Activated CD4-positive, CD25-positive, alpha-beta regulatory T cell treated with anti-CD3 and anti-CD28 coated beads, Interleukin-2, amount 50 U/mL, for 16 hours (primary cell): ENCODE measurements at regions not wholly inside any gene's neighbourhood (a gene's known extent, or its start where the extent isn't known, plus 50 kb on each side); places are given as distances from the start of the nearest gene placed in this dataset.
"Not testable (repeated sequence)": the region's sequence is repeated elsewhere in the genome, so short reads cannot be mapped to it uniquely, and the experiment has no call there.

Experiments
- DNase-seq: peaks from one replicate; pipeline ENCODE4 v3.0.0-alpha.2; 2020; ENCODE audit warnings: low read depth, low spot score

DNA sequence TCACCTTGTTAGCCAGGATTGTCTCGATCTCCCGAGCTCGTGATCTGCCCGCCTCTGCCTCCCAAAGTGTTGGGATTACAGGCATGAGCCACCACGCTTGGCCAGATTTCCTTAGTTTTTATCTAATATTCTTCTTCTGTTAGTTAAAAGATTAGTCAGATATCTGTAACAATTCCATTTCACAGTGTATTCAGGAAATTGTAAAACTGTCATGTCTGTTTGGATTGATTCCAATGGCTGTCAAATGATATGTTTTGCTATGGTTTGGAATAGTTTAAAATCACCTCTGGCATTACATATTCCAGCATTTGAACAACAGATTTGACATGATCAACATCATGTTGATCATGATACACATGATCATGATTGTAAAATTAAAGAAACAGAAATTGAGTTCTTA lies 193.6 kb upstream of the DAB2 start:
- DNase-seq: no peak

DNA sequence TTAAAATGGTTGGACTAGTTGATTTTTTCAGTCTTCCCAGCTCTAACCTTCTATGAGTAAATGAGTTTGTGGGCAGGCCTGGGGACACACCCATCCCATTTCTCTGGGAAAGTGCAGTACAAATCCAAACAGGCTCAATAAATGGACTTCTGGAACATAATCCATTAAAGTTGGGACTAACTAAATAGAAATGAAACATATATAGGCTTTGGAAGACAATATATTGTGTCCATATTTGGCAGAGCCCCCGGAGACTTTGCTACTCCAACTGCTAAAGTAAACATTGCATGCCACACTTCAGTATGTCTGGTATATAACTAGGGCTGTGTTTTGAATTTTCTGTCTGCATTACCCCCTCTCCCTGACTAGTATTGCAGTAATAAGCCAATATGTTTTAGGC lies 191.4 kb upstream of the DAB2 start:
- DNase-seq: no peak

DNA sequence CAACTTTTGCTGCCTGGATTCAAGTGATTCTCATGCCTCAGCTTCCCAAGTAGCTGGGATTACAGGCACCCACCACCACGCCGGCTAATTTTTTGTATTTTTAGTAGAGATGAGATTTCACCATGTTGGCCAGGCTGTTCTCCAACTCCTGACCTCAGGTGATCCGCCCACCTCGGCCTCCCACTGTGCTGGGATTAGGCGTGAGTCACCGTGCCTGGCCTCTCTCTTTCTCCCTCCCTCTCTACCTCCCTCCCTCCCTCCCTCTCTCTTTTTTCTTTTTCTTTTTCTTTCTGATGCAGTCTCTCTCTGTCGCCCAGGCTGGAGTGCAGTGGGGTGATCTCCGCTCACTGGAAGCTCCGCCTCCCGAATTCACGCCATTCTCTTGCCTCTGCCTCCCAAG lies 186.3 kb upstream of the DAB2 start:
- DNase-seq: not testable (repeated sequence)

DNA sequence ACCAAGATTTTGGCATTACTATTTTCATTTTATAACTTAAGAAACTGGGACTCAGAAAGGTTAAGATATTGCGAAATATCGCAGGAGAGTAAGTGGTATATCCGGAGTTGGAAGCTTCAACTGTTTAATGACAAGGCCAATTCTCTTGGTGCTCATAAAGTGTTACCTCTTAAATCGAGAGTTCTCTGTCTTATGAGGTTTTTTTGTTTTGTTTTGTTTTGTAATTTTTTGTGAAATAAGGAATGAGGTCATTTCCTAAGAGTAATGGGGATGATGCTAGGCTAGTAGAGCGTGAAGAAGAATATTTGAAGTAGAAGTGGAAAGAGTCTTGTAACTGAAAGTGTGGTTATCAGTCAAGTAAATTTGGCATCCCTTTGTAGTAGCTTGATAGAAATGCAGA lies 183.2 kb upstream of the DAB2 start:
- DNase-seq: no peak

DNA sequence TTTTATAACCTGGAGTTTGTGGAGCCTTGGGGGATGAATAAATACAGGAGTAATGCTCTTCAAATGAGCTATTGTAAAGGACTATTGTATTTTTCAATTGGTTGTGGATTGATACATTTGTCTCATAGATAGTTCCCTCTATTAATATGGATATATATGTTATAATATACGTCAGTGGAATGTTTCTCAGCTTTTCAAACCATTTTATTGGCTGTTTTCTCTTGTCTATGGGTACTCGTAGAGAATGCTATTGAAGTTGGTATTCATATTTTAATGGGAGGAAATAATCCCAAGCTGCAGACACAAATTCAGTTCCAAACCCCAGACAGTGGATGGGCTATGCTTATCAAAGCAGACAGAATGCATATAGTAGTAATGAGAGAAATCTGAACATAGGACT lies 181.8 kb upstream of the DAB2 start:
- DNase-seq: no peak

DNA sequence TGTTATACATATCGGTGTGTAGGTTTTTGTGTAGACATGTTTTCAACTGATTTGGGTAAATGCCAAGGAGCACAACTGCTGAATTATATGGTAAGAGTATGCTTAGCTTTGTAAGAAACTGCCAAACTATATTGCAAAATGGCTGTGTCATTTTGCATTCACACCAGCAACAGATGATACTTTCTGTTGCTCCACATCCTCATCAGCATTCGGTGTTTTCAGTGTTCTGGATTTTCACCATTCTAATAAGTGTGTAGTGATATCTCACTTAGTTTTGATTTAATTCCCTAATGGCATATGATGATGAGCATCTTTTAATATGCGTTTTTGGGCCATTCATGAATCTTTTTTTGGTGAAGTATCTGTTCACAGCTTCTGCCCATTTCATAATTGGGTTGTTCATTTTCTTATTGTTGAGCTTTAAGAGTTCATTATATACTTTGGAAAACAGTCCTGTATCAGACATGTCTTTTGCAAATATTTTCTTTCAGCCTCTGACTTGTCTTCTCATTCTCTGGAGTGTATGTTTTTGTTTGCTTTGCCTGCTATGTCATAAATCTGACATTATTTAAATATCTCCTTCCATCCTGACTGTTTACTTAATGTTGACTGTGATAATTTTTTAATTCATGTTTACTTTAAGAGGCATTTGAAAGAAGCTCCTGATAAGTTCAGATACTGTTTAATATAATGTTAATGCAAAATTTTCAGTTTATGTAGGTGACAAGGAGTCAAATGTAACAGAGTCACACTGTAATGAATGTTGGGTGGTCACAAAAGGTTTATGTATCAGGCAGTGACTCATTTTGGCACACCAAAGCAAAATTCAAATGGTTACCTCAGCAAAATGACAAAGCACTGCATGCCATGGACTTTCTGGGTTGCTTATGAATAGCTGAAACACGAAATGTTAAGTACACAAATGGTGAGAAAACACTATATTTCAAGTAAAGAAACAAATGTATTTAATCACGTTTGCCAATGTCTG lies 181.1 kb upstream of the DAB2 start:
- no peak for DNase-seq

DNA sequence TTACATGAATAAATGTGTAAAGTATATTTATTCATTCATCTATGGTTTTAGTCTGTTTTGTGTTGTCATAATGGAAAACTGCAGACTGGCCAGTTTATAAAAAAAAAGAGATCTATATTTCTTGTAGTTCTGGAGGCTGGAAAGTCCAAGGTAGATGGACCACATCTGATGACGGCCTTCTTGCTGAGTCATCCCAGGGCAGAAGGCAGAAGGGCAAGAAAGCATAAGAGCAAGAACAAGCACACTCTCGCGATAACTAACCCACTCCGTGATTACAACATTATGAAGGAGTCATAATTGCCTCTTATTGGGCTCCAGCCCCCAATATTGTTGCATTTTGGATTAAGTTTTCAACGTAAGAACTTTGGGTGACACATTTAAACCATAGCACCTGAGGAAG lies 180.4 kb upstream of the DAB2 start:
- DNase-seq: no peak

DNA sequence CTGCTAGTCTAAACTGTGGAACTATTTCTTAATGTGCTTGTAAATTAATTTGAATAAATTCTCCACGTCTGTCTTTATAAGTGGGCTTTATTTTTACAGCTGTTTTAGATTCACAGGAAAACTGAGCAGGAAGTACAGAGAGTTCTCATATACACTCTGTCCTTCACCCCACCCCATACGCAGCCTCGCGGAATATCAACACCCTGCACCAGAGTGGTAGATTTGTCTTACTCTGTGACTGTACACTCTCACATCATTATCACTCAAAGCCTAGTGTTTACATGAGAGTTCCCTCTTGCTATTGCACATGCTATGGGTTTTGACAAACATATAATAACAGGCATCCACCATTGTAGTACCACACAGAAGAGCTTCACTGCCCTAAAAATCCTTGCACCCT lies 179.7 kb upstream of the DAB2 start:
- no peak for DNase-seq

DNA sequence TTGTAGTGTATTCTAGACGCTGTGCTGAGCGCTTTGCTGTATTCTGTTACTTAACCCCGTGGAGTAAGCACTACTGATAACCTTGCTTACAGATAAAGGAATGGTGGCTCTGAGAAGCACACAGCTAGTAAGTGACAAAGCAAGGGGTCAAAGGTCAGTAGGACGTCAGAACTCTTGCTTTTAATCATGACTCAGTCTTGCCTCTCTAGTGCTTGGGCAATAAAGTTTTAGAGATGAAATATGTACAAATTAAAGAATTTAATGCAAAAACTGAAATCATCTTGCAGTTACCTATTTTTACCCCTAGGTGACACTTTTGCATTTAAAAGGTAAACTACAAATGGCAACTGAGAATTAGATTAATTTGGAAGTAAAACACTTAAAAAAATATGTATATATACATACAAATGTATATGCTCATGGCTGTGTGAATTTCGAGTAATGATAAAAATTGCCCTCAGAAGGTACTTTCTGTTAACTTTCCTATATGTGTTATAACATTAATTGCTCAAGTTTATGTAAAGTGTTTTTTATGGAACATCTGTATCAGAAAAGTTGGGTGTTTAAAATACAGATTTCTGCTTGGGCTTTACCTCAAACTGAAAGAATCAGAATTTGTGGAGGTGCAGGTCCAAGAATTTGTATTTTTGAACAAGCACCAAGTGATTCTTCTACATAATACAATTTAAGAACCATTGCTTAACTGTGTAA lies 175.1 kb upstream of the DAB2 start:
- DNase-seq: no peak

DNA sequence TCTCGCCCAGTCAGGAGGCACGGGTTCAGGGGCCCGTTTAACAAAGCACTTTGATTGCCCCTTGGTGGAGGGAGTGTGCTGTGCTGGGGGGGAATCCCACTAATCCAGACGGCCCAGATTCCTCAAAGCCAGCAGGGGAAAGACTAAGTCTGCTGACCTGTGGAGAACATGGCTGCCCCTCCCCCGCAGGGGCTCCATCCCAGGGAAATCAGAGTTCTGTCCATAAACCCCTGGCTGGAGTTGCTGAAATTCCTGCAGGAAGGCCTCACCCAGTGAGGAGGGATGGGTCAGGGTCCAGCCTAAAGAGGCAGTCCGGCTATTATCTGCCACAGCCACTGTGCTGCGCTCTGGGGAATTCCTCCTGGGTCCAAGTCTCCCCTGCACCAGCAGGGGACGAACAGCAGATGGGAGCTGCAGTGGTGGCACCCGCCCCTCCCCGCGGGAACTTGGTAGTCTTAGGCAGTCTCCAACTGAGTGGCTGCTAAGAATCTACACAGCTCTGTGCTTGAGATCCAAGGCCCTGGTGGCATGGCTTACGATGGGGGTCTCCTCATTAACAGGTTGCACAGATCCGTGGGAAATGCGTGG lies 174.0 kb upstream of the DAB2 start:
- no peak for DNase-seq

DNA sequence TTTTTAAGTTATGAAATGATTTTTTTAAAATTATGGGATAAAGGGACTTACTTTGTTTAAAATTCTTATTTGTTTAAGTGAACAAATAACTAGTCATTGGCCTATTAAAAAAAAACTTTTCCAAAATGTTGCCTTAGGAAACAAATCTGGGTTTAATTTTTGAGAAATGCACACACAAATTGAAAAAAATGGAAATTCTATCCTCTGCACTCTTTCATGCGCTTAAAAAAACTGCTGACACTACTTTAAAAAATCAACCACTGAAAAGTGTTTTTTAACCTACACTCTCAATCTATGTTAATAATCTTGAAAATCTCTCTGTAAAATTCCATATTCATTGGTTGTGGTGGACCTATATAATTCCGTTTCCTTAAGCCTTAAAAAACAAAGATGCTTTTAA lies 163.4 kb upstream of the DAB2 start:
- no peak for DNase-seq

DNA sequence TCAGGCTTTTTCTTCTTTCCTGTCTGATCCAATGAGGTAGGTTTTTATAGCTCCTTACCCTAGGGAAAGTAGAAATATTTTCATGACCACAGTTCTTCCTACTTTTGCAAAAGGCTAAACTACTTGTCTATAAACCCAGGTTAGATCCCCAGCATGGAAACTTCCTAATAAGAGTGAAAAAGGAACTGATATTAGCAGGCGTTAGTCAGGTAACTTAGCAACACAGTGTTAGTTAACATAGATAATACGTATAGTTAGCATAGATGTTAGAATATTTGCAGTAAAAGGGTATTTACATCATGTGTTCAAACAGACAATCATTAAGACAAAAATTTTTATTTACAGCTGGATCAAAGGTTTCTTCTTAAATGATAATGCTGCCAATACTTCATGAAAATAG lies 162.9 kb upstream of the DAB2 start:
- DNase-seq: no peak

DNA sequence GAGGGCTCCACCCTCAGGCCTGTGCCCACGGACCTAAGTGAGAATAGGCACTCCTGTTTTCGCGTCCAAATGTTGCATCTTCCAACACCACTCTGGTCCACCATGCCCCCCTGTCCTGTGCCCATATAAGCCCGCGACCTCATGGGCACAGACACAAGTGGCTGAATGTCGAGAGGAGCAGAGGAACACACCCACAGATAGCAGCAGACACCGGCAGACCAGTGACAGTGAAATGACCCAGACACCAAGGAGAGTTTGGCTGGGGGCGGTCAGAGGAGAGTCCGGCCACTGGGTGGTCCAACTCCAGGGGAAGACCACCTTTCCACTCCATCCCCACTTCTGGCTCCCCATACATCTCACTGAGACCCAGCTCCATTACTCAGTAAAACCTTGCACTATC lies 161.4 kb upstream of the DAB2 start:
- no peak for DNase-seq

DNA sequence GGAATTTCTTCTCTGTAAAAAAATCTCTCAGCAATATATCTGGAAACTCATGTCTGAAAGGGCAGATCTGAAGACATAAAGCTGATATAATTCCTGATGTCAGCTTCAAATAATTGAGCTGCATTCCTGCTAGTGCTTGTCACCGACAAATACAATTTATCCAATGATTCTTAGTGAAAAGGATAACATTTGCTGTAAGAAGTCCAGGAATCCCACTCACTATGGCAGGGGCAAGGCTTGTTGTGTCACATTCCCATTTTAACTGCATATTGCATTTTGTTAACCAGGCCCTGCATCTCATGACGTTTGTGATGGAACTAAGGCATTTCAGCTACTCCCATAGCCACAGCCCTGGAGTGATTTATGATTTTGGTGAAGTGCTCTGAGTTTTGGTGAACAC lies 160.1 kb upstream of the DAB2 start:
- DNase-seq: no peak

DNA sequence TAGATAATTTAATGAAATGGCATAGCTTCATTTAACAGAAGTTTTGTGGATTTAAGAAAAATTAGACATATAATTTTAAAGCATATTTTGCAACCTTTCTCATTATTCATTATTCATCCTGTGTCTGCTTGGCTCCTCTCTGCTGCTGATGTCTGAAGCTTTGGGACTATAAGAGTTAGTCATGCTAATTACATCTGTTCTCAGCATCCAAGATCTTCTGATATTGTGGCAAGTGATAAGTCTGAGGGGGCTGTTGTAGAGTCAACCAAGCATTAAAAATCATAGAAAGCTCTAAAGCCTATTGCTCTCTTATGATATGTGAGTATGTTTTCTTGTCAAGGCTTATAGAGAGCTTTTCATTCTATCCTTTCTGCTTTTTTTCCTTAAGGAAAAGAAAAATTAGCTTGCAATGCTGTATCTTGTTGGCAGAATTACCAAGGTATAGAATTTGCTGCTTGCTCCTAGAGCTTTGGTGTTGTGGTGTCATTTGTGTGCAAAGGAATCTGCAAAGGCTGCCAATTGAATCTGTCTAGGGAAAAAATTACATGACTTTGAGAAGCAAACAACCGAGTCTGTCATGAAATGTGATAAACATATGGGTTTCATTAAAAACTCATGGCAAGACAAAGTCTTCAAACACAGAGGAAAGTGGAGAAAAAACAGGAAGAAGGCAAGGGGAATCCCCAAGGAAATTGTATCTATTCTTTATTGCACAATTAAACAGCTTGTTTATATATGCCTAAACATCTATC lies 156.1 kb upstream of the DAB2 start:
- DNase-seq: no peak

DNA sequence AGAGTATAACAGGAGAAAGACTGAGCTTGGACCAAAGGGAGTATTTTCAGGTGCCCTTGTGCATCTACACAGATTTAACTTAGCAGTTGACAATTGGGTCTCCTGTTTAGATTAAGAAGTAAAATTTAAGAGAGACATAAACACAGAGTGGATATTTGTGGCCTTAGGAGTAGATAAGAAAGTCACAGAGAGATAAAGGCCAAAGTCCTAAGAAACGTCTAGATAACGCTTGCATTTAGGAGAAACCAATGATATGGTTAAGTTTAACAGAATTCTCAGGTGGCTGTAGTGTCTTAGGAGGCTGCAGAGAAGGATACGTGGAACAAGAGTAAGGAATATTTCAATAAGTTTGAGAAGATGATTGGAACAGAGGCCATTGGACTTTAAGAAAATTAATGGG lies 155.0 kb upstream of the DAB2 start:
- no peak for DNase-seq

DNA sequence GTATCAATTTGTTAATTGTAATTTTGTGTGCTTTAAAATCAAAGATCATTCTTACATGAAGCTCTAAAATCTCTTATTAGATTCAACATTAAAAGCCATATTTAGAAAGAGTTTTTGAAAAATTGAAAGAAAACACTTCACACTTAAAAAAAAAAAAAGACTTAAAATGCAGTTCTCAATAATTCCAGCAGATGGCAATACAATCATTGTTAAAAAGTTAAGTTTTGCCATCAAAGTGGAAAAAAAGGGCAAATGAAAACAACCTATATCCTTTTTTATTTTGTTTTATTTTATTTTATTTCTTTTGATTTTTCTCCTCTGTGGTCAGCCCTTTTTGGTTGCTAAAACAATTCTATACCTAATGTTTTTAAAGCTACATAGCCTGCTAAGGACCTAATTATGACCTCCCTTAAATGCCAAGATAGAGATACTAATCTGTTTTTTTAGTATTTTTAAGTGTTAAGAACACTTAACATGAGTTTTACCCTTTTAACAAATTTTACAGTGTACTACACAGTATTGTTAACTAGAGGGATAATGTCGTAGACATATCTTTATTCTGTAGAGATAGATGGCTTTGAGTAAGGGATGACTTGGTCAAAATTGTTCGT lies 154.2 kb upstream of the DAB2 start:
- no peak for DNase-seq

DNA sequence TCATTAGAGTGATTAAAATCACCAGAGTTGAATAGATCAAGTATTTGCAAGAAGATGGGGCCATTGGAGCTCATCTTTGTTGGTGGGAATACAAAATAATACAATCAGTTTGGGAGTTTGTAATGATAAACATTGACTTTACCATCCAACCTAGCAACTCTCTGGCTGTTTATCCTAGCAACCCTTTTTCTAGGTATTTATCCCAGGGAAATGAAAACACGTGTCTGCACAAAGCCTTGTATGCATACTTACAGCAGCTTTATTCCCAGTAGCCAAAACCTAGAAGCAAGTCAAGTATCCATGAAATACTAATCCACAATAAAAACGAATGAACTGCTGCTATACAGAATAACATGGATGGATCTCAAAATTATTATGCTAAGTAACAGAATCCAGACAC lies 152.7 kb upstream of the DAB2 start:
- no peak for DNase-seq

DNA sequence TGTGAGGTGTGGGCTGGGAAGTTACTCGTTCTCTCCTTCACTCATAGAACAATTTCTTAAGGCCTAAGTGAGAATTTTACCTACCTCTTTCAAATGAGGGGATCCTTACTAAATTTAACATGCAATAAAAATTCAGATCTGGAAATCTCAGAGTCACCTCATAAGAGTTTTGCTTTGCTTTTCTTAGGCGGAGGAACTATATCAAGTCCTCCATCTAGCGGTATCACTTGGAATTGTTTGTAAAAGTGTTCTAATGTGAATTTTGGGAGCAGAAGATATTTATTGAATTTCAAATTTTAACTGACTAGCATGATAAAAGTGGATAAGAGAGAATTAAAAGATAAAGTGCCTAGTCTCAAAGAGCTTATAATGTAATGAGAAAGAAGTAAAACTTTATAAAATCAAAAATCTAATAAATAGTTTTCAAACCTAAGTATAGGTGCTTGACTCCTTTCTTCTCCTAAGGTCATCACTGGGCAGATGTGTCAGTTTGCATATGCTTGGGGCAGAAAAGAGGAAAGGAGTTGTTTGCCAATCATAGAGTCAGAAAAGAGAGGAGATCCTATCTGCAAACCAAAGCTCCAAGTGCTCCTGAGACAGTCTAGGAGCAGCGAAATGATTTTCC lies 145.7 kb upstream of the DAB2 start:
- no peak for DNase-seq

DNA sequence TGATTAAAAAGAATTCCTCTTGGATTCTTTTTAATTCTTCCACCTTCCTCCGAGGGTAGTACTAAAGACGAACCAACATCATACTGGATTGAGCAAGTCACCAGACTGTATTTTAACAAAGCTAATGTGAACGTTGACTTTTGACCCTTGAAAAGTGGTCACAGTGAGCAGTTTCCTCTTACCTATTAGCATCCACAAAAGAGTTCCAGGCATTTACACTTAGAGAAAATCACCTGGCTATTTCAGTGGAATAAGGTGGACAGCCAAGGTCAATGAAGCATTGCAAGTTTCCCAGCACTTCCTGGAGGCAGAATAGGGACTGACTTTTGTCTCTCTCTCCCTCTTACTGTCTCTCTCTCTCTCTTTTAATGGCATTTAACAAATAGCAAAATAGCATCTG lies 145.1 kb upstream of the DAB2 start:
- DNase-seq: no peak

DNA sequence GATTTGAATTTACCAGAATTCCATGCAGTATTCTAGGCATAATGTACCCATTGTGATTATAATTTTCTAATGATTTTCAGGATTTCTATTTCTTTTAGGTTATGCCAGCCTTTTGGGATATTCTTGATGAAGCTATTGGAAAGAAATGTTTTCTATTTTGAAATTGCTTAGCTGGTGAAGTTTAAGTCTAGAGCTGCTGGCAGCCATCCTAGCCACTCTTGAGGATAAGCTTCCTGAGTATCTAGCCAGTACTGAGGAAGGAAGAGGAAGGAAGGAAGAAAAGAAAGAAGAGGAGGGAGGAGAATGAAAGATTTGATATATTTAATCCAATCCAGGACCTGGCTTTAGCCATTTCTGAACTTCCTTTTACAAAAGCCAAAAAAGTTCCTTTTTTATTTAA lies 142.1 kb upstream of the DAB2 start:
- DNase-seq: no peak
